IMR-90 (cell line): ENCODE measurements at regions not wholly inside any gene's neighbourhood (a gene's known extent, or its start where the extent isn't known, plus 50 kb on each side); places are given as distances from the start of the nearest gene placed in this dataset.

ENCODE experiments used
- ATAC-seq: fragments of 200-7000 bp; cut with Tn5 transposase; 2 replicates; pipeline ENCODE4 v1.9.1; 2020; ENCODE audit warnings: low read depth, mild to moderate bottlenecking, moderate library complexity
- BruUV-seq: library from RNA; stranded (reverse); fragments of 400-500 nt; replicated peaks from 2 replicates; lab custom pipeline; 2021; lab: Mats Ljungman, UMichigan
- CTCF ChIA-PET: fragments of 300-600 bp; formaldehyde crosslinking; extraction: SDS; loops from one replicate; lab custom pipeline; 2021; ENCODE audit warnings: antibody characterized with exemption; lab: Yijun Ruan, JAX
- POLR2A ChIA-PET: fragments of 300-600 bp; sonication (Branson Sonifier 250); formaldehyde crosslinking; loops from one replicate; lab custom pipeline; 2022; ENCODE audit warnings: antibody characterized with exemption; ENCODE audit not compliant: unreplicated experiment; lab: Charles Lee
- DNase-seq: peaks from one replicate; pipeline ENCODE4 v3.0.0; 2013
- H2AFZ ChIP-seq: replicated peaks from 2 replicates; pipeline ENCODE3; 2013; ENCODE audit warnings: low read length, mild to moderate bottlenecking; ENCODE audit not compliant: poor library complexity
- H2AK5ac ChIP-seq: 2 replicates; pipeline ENCODE4 v1.6.1; 2013; ENCODE audit warnings: low read depth, low read length, inconsistent platforms
- H2AK9ac ChIP-seq: replicated peaks from 2 replicates; pipeline ENCODE3; 2013; ENCODE audit warnings: mild to moderate bottlenecking, low read depth, low read length, moderate library complexity; ENCODE audit not compliant: poor library complexity
- H2BK120ac ChIP-seq: 2 replicates; pipeline ENCODE4 v1.6.1; 2013; ENCODE audit warnings: low read depth, low read length, inconsistent platforms
- H2BK15ac ChIP-seq: 3 replicates; pipeline ENCODE4 v1.6.1; 2013; ENCODE audit warnings: low read depth, low read length, inconsistent platforms
- H2BK20ac ChIP-seq: 2 replicates; pipeline ENCODE4 v1.6.1; 2013; ENCODE audit warnings: low read depth, mild to moderate bottlenecking, inconsistent platforms, low read length, moderate library complexity
- H2BK5ac ChIP-seq: 2 replicates; pipeline ENCODE4 v1.6.1; 2013; ENCODE audit warnings: mild to moderate bottlenecking, low read depth, low read length, inconsistent platforms; ENCODE audit not compliant: poor library complexity, severe bottlenecking
- H3K14ac ChIP-seq: replicated peaks from 2 replicates; pipeline ENCODE4 v1.6.1; 2013; ENCODE audit warnings: low read depth, low read length, inconsistent platforms
- H3K18ac ChIP-seq: 2 replicates; pipeline ENCODE4 v1.6.1; 2013; ENCODE audit warnings: low read depth, low read length, control low read depth
- H3K23ac ChIP-seq: 2 replicates; pipeline ENCODE4 v1.6.1; 2013; ENCODE audit warnings: low read depth, low read length, inconsistent platforms
- H3K27ac ChIP-seq: 2 replicates; pipeline ENCODE4 v1.5.1; 2013; ENCODE audit warnings: mild to moderate bottlenecking, control low read depth, low read length; ENCODE audit not compliant: insufficient read depth
- H3K27me3 ChIP-seq: 2 replicates; pipeline ENCODE4 v1.6.1; 2013; ENCODE audit warnings: low read length; ENCODE audit not compliant: control insufficient read depth, insufficient read depth
- H3K36me3 ChIP-seq: 2 replicates; pipeline ENCODE4 v1.6.1; 2013; ENCODE audit warnings: low read length, mixed read lengths; ENCODE audit not compliant: control insufficient read depth, insufficient read depth
- H3K4ac ChIP-seq: 2 replicates; pipeline ENCODE4 v1.6.1; 2013; ENCODE audit warnings: low read depth, low read length, inconsistent platforms
- H3K4me1 ChIP-seq: 2 replicates; pipeline ENCODE4 v1.6.1; 2013; ENCODE audit warnings: low read length, mixed read lengths; ENCODE audit not compliant: control insufficient read depth, insufficient read depth
- H3K4me2 ChIP-seq: 2 replicates; pipeline ENCODE4 v1.6.1; 2013; ENCODE audit warnings: low read depth, mild to moderate bottlenecking, control low read depth, low read length, moderate library complexity
- H3K4me3 ChIP-seq: 2 replicates; pipeline ENCODE4 v1.5.1; 2013; ENCODE audit warnings: low read depth, mild to moderate bottlenecking, control low read depth, low read length, moderate library complexity; ENCODE audit not compliant: insufficient read depth
- H3K56ac ChIP-seq: 2 replicates; pipeline ENCODE4 v1.6.1; 2013; ENCODE audit warnings: low read length, inconsistent platforms; ENCODE audit not compliant: insufficient read depth; ENCODE audit errors: extremely low read depth
- H3K79me1 ChIP-seq, 2 experiments: 2 replicates each; pipeline ENCODE4 v1.6.1; 2013; ENCODE audit warnings: low read length in 2 of 2, inconsistent platforms in 1 of 2, low read depth in 1 of 2
- H3K9ac ChIP-seq: 2 replicates; pipeline ENCODE4 v1.6.1; 2013; ENCODE audit warnings: low read depth, low read length, control low read depth
- H3K9me1 ChIP-seq: 2 replicates; pipeline ENCODE4 v1.6.1; 2013; ENCODE audit warnings: low read length, inconsistent platforms; ENCODE audit not compliant: insufficient read depth
- H3K9me3 ChIP-seq: 2 replicates; pipeline ENCODE4 v1.6.1; 2013; ENCODE audit warnings: low read length; ENCODE audit not compliant: control insufficient read depth, insufficient read depth
- H4K20me1 ChIP-seq: 2 replicates; pipeline ENCODE4 v1.6.1; 2013; ENCODE audit warnings: low read length, inconsistent platforms; ENCODE audit not compliant: insufficient read depth
- H4K5ac ChIP-seq: 2 replicates; pipeline ENCODE4 v1.6.1; 2013; ENCODE audit warnings: mild to moderate bottlenecking, low read depth, low read length, control low read depth
- H4K8ac ChIP-seq, 2 experiments: 2 replicates each; pipeline ENCODE4 v1.6.1; 2013; ENCODE audit warnings: low read depth in 2 of 2, low read length in 2 of 2, control low read depth in 1 of 2, inconsistent platforms in 1 of 2
- H4K91ac ChIP-seq: 2 replicates; pipeline ENCODE4 v1.6.1; 2013; ENCODE audit warnings: low read depth, low read length, inconsistent platforms; ENCODE audit not compliant: insufficient read depth
- BHLHE40 ChIP-seq: fragments of 150-350 bp; IDR thresholded peaks from 2 replicates; pipeline ENCODE4 v1.6.1; 2016; ENCODE audit warnings: mild to moderate bottlenecking, low read depth, low read length
- MXI1 ChIP-seq: IDR thresholded peaks from 2 replicates; pipeline ENCODE4 v1.6.1; 2012; ENCODE audit warnings: low read depth, mild to moderate bottlenecking, low read length, moderate library complexity, borderline replicate concordance
- POLR2A ChIP-seq: IDR thresholded peaks from 2 replicates; pipeline ENCODE4 v1.6.1; 2012; ENCODE audit warnings: mild to moderate bottlenecking, low read depth, low read length
- RCOR1 ChIP-seq: IDR thresholded peaks from 2 replicates; pipeline ENCODE4 v1.6.1; 2012; ENCODE audit warnings: mild to moderate bottlenecking, low read length, improper control_type of control experiment; ENCODE audit not compliant: insufficient replicate concordance
- WGBS, 2 experiments: methylation state at CpG; one replicate each; pipeline versions ENCODE4 v1.1.5 to v1.1.7; 2013; ENCODE audit warnings: missing lambda C conversion rate in 2 of 2; ENCODE audit not compliant: insufficient read length in 1 of 2; ENCODE audit errors: extremely low coverage in 2 of 2; 5-methylcytosine and 5-hydroxymethylcytosine counted together
- dilution Hi-C: fragments of 300-500 bp; cut with HindIII; formaldehyde crosslinking; loops from one replicate; pipeline ENCODE4 v1.14.3; 2018; ENCODE audit warnings: low sequenced_read_pairs; ENCODE audit not compliant: unreplicated experiment
- in situ Hi-C: fragments of 300-500 bp; cut with MboI; formaldehyde crosslinking; loops from 3 replicates; pipeline ENCODE4 v1.14.3; 2019; ENCODE audit warnings: low sequenced_read_pairs, inconsistent platforms, mixed read lengths
- intact Hi-C: fragments of 100-400 bp; cut with micrococcal nuclease; formaldehyde crosslinking; loops from 2 replicates; pipeline ENCODE4 v1.10.0; 2022

- no TSS peak for BruUV-seq
- no peak overlapping the region for H2BK15ac ChIP-seq
- dilution Hi-C loops, result no loop called here
Observed at GRCh38 chr5:117054141-117054540, 479.5 kb upstream of the SEMA6A start.

More at GRCh38 chr5:117054141-117054540, 479.5 kb upstream of the SEMA6A start:
- WGBS, 2 experiments, result no CpG with 5 or more reads among the region's 1 CpG
- Histone ChIP-seq H3K9me1 (no peaks in the 10 kb centered on the region), H4K91ac (no peak overlapping the region), H3K27ac (no peak overlapping the region), H3K4me3 (no peak overlapping the region), H3K36me3 (no peaks in the 10 kb centered on the region), H2AK5ac (no peak overlapping the region), H2AK9ac (no peak overlapping the region), H3K79me1 (no peaks in the 10 kb centered on the region), H2BK20ac (no peak overlapping the region), H2BK5ac (no peak overlapping the region), H3K4me2 (no peak overlapping the region), H3K4ac (no peak overlapping the region), H4K20me1 (no peaks in the 10 kb centered on the region), H3K14ac (no peak overlapping the region), H2BK120ac (no peak overlapping the region), H3K9ac (no peak overlapping the region), H4K8ac (no peak overlapping the region), H3K23ac (no peak overlapping the region), H4K5ac (no peak overlapping the region), H2AFZ (no peak overlapping the region), H3K4me1 (no peaks in the 10 kb centered on the region), H3K56ac (no peak overlapping the region), H3K27me3 (no peaks in the 10 kb centered on the region), H3K18ac (no peak overlapping the region), H3K9me3 (peaks cover 5% of the 10 kb centered on the region)
- TF ChIP-seq RCOR1 (no peak), POLR2A (no peak), MXI1 (no peak), BHLHE40 (no peak)
- intact Hi-C loops, result no loop called here
- ATAC-seq (no peak), DNase-seq (no peak)
- ChIA-PET CTCF (no interaction called here), POLR2A (no interaction called here)
- in situ Hi-C loops, result no loop called here
